ENCODE measurements at regions not wholly inside any gene's neighbourhood (a gene's known extent, or its start where the extent isn't known, plus 50 kb on each side); places are given as distances from the start of the nearest gene placed in this dataset.

- no peak for DNase-seq
These were observed 276.8 kb downstream of the BRD1 start for GRCh38 chr22:49550766-49551362.

DNA sequence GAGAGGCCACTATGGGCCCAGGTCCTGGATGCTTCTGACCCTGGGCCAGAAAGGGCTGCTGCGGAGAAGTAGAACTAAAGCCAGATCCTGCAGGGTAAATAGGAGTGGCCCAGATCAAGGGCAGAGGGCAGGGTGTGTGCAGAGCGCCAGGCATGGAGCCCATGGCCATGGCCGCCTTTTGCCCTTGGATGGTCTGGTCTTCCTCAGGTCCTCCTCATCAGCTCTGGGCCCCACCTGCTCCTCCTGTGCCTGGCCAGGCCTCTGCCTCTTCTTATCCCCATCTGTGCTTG lies 277.6 kb downstream of the BRD1 start:
- no peak for DNase-seq

- no peak for DNase-seq
These were observed 278.2 kb downstream of the BRD1 start for GRCh38 chr22:49549256-49550140.

DNA sequence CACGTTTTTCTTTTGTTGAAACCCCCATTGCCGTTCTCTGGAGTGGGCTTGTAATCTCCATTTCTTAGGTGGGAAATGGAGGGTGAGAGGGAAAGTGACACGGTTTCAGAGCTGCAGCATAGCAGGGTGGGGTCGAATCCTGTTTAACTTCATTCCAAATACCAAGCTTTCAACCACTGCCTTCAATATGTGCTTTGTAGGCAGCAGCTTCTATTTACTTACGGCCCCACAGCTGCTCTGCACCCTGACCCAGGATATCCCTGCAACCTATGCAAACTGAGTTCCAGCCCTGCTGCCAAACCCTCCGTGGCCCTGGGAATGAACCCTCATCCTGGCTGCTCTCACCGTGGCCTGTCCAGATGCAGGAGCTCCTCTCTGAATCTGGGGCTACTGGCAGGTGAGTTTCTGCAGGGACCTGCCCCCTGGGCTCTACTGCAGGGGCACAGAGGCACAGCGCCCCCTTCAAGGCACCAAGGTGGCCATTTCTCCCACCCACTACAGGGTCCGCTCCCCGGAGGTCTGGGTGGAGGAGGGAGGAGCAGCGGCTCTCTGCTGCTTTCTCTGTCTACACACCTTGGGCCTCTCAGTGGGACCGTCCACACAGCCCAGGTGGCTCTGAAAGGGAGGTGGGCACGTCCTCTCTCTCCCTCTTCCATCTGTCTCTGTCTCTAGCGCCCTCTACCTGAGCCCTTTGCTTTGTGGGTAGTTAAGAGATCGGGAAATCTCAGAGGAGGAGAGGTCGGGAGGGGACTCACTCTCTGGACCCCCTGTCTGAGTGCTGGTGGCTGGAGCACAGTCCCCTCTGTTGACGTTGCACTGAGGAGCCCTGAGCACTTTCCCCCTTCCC lies 279.1 kb downstream of the BRD1 start:
- DNase-seq, result no peak

GRCh38 chr22:49547751-49548239 lies 279.9 kb downstream of the BRD1 start:
- DNase-seq, result no peak

- DNase-seq, result no peak
These were observed 280.7 kb downstream of the BRD1 start for GRCh38 chr22:49546811-49547585.

GRCh38 chr22:49545606-49546005 lies 282.1 kb downstream of the BRD1 start:
- no peak for DNase-seq

GRCh38 chr22:49544286-49544685 lies 283.4 kb downstream of the BRD1 start:
- DNase-seq, result no peak

DNA sequence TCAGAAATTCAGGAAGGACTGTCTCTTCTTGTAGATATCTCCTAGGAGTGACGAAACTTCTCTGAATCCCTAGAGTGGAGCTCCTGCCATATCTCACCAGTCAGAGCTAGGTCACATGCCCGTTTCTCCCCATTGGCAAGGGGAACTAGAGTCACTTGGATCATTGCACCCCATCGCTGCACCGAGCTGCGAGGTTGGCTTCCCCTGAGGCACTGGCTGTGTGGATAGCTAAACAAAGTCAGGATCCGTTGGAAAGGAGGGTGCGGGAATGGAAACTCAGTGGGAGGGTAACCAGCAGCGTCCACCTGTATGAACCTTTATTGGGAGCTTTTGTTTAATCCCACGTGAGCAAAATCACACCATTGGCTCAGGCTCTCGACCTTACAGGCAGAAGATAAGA lies 283.8 kb downstream of the BRD1 start:
- DNase-seq, result no peak

GRCh38 chr22:49541693-49542230 lies 285.9 kb downstream of the BRD1 start:
- DNase-seq, result no peak

GRCh38 chr22:49540913-49541692 lies 286.6 kb downstream of the BRD1 start:
- DNase-seq, result no peak

GRCh38 chr22:49540084-49540912 lies 287.4 kb downstream of the BRD1 start:
- no peak for DNase-seq

- no peak for DNase-seq
These were observed 289.7 kb downstream of the BRD1 start for GRCh38 chr22:49538006-49538405.

- peak in 1 of 56 donors; percentile 7 for DNase-seq
These were observed 291.0 kb downstream of the BRD1 start for GRCh38 chr22:49536571-49537131.

GRCh38 chr22:49535527-49536125 lies 292.0 kb downstream of the BRD1 start:
- DNase-seq, result no peak

GRCh38 chr22:49535126-49535525 lies 292.5 kb downstream of the BRD1 start:
- no peak for DNase-seq

GRCh38 chr22:49534386-49534785 lies 293.3 kb downstream of the BRD1 start:
- no peak for DNase-seq

GRCh38 chr22:49533886-49534285 lies 293.8 kb downstream of the BRD1 start:
- DNase-seq, result no peak
